ENCODE measurements at regions not wholly inside any gene's neighbourhood (a gene's known extent, or its start where the extent isn't known, plus 50 kb on each side); places are given as distances from the start of the nearest gene placed in this dataset.

DNA sequence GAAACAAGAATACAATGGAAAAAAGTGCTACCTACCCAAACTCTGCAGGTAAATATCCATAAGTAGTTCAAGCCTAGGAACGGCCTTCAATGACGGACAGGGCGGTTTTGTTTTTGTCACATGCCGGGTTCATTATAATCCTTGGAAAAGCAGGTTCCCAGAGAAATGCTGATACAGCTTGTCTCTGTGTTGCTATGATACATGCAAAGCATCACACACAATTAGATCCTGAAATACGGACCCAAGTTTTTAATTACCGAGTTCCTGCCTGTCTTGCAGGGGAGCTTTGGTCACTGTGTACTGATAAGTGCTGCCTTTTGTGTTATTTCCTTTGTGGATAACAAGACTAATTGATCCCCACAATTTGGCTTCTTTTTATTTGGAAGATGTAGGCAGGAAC is 217.4 kb downstream of the HAPSTR1 start:
- TF ChIP-seq ZFP3 (CRISPR knock-in tag; IDR thresholded peaks at IDR 0.05), result no peak
- no peak for TF ChIP-seq ZFP30 (CRISPR knock-in tag; IDR thresholded peaks at IDR 0.05)
- no peak for TF ChIP-seq RARB (CRISPR knock-in tag; IDR thresholded peaks at IDR 0.05)
- no peak for TF ChIP-seq ZNF565 (CRISPR knock-in tag; conservative IDR thresholded peaks at IDR 0.05; ENCODE audit: low read depth)
- no peak for TF ChIP-seq ZNF8 (CRISPR knock-in tag; IDR thresholded peaks at IDR 0.05)
- TF ChIP-seq, protein P1, sequence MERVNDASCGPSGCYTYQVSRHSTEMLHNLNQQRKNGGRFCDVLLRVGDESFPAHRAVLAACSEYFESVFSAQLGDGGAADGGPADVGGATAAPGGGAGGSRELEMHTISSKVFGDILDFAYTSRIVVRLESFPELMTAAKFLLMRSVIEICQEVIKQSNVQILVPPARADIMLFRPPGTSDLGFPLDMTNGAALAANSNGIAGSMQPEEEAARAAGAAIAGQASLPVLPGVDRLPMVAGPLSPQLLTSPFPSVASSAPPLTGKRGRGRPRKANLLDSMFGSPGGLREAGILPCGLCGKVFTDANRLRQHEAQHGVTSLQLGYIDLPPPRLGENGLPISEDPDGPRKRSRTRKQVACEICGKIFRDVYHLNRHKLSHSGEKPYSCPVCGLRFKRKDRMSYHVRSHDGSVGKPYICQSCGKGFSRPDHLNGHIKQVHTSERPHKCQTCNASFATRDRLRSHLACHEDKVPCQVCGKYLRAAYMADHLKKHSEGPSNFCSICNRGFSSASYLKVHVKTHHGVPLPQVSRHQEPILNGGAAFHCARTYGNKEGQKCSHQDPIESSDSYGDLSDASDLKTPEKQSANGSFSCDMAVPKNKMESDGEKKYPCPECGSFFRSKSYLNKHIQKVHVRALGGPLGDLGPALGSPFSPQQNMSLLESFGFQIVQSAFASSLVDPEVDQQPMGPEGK (CRISPR knock-in tag; IDR thresholded peaks at IDR 0.05; ENCODE audit: borderline replicate concordance), result no peak
- TF ChIP-seq PPARA (CRISPR knock-in tag; IDR thresholded peaks at IDR 0.05; ENCODE audit: borderline replicate concordance), result no peak
- TF ChIP-seq ZC3H10 (CRISPR knock-in tag; IDR thresholded peaks at IDR 0.05), result no peak
- no peak for TF ChIP-seq ISL1 (CRISPR knock-in tag; IDR thresholded peaks at IDR 0.05)
- no peak for TF ChIP-seq ESRRG (CRISPR knock-in tag; IDR thresholded peaks at IDR 0.05)
- TF ChIP-seq TCF4 (CRISPR knock-in tag; IDR thresholded peaks at IDR 0.05; ENCODE audit: borderline replicate concordance), result no peak

Data from SK-N-SH treated with all-trans-retinoic acid at 6 μM for 48 hours (cell line).